Stomach (tissue), 4 donors: ENCODE measurements at regions not wholly inside any gene's neighbourhood (a gene's known extent, or its start where the extent isn't known, plus 50 kb on each side); places are given as distances from the start of the nearest gene placed in this dataset.

Experiments
- CTCF ChIP-seq, 7 experiments: fragments of 450-650 bp in 4 of 7; fragments of 200-600 bp in 3 of 7; sonication (generic) in 3 of 7; IDR thresholded peaks; one replicate each; pipeline ENCODE4 v1.5.1; 2016 to 2019; ENCODE audit warnings: antibody characterized with exemption in 7 of 7, control low read depth in 2 of 7, mild to moderate bottlenecking in 1 of 7
- POLR2A ChIP-seq, 4 donors: fragments of 450-650 bp; IDR thresholded peaks; one replicate each; pipeline ENCODE4 v1.6.1; 2016; ENCODE audit warnings: antibody characterized with exemption in 4 of 4, control low read depth in 2 of 4, mild to moderate bottlenecking in 1 of 4, moderate library complexity in 1 of 4

DNA sequence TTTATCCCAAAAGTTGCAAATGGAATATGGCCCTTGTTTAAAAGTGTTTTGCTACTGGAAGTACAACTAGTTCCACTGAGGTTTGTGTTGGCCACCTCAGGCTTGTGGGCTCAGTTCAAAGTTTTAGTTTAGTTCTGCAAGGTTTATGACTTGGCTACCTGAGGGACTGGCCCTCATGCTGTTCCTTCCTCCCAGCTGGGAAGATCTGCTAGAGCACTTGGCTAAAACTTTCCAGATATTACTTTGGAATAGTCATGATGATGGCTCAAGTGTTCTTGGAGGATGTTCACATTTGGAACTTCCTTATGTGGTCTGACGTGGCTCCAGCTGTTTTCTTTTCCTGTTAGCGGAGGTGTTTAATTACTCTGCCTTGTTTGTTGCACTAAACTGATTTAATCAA, 110.2 kb upstream of the IVNS1ABP start:
- TF ChIP-seq CTCF (IDR thresholded peaks at IDR 0.05), result no peak
- TF ChIP-seq POLR2A (IDR thresholded peaks at IDR 0.05), result no peak
